ENCODE measurements at regions not wholly inside any gene's neighbourhood (a gene's known extent, or its start where the extent isn't known, plus 50 kb on each side); places are given as distances from the start of the nearest gene placed in this dataset.

DNA sequence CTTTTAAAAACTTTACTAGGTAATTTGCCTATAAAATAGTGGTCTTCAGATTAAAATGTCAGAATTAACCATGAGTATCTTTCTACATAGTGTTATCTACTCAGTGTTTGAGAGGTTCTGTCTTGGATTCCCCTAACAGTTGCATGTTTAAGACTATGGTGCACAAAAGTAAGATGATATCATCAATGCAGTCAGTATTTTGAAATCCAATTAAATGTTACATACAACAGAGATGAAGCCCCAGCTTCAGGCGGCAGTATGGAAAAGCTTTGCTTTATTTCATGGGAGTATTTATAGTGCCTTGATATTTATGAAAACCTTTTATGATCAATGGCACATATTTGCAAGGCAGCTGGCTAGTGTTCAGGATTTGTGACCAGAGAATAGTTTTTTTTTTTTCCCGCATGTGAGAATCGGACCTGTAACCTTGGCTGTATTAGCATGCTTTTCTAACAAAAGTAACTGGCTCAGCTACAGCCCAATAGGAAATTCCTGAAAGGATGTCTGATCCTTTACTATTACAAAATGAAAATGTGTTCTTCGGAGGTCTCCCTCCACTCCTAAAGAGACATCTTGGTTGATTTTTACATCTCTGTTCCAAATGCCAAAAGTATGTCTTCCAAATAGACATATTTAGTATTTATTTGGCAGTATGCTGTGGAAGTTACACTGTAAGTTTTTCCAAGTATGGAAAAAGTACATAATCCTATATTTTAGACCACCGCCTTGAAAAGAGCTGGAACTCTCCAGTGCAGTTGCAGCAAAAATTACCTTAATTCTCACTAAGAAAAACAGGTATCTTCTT lies 319.3 kb upstream of the UBE2E3 start:
- DNase-seq (ENCODE audit: low read depth in 2 of 2), result no peak

DNA sequence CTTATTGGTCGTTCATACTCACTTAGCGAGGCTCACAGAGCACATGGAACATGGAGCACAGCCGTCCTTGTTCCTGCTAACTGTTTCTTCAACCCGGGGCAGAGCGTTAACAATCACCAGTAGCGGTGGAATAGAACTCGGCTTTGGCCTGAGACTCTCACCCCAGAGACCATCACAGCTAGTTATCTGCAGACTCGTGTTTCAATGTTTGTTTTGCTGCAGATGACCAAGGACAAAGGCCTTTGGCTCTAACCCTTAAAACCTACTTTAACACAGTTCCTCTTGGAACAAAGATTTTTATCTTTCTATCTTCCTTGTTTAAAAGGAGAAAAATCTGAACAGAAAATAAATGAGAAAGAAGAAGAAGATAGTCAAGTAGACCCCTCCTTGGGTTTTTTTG lies 320.2 kb upstream of the UBE2E3 start:
- DNase-seq (ENCODE audit: low read depth in 2 of 2), result no peak

DNA sequence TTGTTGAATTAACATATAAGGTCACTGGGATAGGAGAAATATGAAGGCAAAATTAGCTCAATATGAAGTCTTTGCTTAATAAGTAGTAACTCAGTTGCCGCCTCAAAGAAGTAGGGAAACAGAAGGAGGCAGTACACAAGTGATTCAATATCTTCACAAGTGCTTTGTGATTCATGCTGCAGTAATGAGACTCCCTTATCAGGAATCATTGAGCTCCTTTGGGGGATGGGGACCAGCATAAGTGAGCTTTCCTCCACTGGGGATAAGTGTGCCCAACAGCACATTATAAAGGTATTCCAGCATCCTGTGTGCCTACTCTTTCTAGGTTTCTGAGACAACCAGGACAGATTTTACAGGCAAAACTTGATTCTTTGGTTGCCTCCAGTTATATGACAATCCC lies 323.4 kb upstream of the UBE2E3 start:
- DNase-seq (ENCODE audit: low read depth in 2 of 2), result no peak

DNA sequence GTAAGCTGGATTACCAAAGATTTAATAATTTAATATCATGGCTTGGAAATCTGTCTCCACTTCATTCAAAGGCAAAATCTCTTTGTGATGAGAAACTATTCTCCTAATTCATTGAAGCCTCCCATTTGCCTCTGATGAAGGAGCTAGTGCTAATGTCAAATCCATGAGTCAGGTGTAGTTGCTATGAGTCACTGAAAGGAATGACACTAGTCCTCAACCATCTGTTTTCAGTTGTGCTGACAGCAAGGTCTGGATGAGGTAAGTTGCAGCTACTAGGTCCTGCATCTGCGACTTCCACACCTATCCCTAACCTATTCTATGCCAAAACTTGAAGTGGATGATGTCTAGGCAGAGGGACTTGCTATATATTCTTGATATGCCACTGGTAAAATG lies 324.0 kb upstream of the UBE2E3 start:
- DNase-seq (ENCODE audit: low read depth in 2 of 2), result no peak

DNA sequence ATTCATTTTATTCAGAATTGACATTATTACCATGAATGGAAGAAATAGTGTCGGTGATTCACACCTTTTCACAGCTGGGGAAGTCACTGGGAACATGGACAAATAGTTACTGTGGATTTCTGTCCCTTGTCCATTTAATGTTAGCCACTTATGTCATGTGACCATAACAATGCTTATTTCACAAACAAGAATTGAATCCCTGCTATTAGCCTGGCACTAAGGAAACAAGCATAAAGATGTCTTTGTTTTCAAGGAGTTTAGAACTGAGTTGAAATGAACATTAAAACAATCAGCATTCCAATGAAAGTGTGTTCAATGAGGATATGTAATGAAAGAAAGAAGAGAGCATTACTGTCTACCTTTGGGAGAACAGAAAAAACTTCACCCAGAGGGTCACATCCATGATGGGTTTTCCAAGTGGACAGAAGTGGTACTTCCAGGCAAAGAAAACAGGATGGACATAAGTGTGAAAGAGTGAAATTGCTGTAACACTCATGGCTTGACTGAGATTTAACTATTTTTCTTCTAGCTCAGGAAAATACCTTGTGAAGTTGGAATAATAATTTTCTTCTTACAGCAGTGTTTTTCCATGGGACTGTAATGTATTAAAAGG lies 324.5 kb upstream of the UBE2E3 start:
- DNase-seq (ENCODE audit: low read depth in 2 of 2), result no peak

DNA sequence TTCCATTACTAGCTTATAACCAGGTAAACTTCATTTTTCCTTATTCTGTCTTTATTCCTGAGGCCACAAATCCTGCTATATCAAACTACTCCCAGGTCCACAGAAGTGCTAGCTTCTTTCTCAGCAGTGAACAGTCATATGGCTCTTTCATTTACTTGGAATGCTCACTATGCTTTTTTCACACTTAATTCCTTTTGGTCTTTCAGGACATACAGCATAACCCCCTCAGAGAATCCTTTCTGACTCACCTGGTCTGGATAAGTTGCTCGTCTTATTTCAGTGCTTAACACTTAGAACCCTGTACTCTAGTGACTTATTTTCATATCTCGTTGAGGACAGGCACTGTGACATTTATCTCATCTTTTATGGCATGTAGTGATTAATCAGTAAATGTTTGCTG lies 325.0 kb upstream of the UBE2E3 start:
- DNase-seq (ENCODE audit: low read depth in 2 of 2), result no peak

DNA sequence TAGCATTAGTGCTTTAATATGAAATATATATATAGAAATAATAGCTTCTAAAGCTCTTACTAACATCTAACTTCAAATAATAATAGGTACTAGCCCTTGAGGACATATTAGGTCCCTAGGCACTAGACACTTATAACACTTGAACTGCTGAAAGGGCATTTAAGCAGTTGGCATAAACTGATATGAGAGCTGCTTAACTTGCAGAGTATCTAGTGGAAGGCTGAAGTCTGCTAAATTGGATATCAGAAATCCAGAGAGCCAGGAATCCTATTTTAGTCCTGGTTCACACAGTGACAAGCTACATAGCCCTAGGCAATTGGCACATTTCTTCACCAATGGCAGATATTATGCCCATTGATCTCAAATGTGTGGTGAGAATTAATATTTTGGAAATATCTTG lies 326.9 kb upstream of the UBE2E3 start:
- DNase-seq (ENCODE audit: low read depth in 2 of 2), result no peak

DNA sequence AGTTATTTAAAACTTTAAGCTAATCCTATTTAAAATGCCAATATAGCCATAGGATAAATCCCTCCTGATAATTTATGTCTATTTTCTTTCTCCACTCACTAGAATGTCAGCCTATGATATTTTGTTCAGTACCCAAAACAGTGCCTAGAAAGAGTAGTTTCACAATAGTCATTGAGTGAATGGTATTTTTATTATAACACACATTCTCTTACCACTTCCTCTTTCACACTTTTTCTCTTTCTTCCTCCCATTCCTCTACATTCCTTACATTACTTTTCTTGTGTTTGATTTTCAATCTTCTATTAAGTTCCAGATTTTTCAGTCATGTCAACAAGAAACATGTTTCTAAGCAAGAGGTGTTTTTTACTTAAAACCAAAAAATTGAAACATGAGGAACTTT lies 327.6 kb upstream of the UBE2E3 start:
- no peak for DNase-seq (ENCODE audit: low read depth in 2 of 2)

DNA sequence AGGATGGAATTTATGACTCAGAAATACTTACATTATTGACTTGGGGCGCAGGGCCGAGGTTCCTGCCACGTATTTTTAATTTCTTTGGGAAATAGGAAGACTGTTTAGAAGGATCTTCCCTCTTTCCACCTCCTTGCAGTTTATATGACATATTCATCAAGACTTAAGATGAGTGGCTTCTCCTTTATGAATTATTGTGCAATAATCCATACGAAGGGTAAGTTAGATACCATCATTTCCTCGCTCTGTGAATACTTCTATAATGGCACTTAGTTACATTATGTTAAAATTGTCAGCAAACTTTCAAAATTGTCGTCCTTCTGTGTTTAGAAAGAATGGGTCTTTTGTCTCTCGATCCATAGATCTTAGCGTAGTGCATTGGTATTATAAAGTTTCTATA lies 328.8 kb upstream of the UBE2E3 start:
- DNase-seq (ENCODE audit: low read depth in 2 of 2), result no peak

DNA sequence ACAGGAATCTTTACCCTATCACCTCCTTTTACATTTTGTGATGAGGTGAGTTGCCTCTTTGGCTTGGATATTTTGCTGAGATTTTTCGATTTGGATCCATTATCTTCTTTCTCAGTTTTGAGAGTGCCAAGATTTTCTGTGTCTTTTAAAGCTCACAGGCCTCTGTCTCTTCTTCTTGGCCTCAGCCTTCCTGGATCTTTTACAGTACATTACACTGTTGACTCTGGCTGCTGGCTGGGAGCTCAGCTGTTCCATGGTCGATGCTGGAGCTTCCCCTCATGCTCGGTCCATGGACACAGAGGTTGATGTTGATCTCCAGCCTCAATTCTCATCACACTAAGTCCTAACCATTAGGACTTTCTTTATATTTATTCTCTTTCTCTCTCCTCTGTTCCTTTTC lies 332.8 kb upstream of the UBE2E3 start:
- no peak for DNase-seq (ENCODE audit: low read depth in 2 of 2)

DNA sequence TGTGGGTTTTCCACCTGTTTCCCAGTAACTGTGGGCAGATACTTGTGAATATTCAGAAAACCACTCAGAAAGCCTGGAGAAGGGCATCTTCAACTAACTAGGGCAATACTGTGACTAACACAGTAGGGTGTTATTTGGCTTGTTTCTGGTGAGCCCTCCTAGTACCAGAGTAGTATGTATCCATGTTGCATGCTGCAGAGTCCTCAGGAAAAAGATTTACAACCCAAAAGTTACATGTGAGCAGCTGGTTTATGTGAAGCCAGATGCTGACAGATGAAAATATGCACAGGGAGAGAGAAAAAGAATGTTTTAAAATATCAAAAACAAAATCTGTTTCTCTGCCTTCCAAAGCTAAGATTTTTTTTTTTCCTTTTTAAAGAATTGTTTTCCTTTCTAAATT lies 333.2 kb upstream of the UBE2E3 start:
- no peak for DNase-seq (ENCODE audit: low read depth in 2 of 2)

DNA sequence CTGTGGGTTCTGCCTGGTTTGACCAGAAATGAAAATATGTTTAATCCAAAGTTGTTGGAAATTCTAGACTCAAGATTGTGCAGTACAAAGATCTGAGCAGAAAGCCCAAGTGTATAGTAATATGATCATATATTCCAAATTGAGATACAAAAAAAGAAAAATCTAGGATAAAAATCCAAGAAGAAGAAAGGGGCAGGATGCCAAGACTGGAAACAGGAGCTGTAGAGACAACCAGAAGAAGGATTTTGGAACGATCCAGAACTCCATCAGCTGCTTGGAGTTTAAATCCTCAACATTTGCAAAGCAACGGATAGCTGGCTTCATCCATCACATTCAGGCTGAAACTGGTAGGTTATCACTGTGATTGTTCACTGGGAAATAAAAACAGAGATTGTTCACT lies 333.6 kb upstream of the UBE2E3 start:
- DNase-seq (ENCODE audit: low read depth in 2 of 2), result no peak

DNA sequence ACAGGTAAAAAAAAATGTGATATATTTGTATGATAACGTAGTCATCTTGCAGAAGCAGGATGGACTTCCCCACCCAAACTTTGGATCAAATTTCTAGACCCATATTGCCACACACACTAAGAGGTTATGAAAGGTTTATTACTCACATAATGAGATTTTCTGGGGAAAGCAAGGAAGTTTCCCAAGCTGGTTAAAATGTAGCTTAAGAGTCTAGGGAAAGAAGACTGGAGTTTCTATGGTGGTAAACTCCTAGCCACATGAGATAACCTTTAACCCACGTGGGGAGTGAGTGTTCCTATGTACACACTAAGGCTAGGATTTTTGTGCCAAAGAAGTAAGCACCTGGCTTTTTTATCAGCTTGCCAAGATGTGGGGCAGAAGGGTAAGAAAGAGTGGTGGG lies 335.7 kb upstream of the UBE2E3 start:
- no peak for DNase-seq (ENCODE audit: low read depth in 2 of 2)

DNA sequence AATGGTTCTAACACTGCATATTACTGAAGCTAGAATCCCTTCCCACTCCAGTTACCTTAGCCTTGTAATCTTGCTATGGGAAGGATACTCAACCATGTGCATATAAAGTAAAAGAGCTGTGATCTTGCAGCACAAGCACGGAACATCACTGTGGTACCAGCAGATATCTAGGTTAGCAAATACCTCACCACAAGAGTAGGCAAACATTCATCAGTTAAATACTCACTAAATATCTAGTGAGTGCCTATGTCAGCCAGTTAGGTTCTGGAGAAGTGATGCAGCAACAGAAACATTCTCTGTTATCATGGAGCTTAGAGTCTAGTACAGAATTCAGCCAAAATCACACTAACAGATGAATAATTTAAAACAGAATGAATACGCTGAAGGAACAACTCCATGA lies 349.6 kb upstream of the UBE2E3 start:
- no peak for DNase-seq (ENCODE audit: low read depth in 2 of 2)

DNA sequence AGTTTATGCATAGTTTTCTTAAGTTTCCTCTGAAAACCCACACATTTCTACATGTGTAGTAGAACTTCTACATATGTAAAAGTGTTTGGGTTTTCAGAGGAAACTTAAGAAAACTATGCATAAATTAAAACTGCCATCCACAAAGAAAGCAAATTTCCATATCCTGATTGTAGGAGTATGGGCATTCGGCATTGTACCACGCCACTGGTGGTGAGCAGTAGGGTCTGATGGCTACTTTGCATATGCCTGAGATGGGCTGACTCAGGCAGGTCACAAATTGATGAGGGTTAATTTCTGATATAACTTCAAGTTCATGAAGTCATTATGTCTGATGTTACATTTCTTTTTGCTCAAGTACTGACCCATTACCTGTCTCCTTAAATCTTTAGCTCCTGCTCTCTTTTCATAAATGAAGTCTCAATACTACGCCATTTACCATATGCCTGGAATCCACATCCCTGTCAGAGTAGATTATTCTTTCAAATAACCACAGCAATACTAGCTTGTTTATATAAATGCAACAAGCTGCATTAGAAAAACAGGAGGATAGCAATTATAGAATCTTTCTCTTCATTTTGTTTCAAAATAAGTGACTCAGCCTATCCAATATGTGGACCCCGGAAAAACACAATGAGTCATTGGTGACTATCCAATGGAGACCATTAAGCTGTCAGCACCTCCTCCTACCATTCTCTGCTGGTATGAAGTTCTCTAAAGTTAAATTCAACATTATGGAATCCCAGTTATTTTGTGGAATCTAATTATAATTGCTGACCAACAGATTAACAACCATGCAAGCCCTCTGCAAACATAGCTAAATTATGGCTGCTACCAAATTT lies 355.2 kb upstream of the UBE2E3 start:
- DNase-seq (ENCODE audit: low read depth in 2 of 2), result no peak

DNA sequence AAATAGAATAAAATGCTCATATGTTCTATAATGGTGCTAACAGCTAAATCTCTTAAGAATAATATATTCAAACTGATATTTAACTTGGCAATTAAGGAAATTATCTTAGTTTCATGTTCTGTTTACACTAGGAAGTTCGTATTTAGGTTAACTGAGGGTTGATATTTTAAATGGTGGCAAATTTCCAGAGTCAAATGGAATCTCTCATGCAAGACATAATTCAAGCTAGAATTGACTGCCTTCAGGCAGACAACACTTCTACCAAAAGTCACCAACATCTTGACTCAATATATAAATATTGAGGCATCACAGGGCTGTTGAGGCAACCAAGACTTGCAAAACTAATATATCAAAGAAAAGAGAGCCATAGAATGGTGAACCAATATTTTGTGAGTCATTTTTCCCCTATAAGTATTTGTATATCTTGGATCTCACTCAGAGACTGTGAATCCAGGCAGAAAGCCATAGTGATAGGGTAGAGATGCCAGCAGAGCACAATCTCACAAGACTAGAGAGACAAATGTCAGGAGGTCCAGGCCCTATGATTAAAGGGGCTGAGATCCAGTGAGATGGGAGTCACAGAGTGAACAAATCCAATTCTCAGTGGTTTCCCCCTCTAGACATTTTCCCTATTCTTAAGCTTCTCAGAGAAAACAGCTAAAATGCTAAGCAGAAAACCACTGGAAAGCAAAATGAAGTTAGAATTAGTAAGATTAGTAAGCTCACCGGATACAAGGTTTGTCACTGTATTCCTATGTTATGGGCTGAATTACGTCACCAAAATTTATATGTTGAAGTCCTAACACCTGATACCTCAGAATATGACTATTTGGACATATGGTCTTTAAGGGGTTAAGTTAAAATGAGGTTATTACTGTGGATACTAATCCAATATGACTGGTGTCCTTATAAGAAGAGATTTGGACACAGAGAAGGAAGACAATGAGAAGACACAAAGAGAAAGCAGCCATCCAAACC lies 358.2 kb upstream of the UBE2E3 start:
- DNase-seq (ENCODE audit: low read depth in 2 of 2), result no peak

DNA sequence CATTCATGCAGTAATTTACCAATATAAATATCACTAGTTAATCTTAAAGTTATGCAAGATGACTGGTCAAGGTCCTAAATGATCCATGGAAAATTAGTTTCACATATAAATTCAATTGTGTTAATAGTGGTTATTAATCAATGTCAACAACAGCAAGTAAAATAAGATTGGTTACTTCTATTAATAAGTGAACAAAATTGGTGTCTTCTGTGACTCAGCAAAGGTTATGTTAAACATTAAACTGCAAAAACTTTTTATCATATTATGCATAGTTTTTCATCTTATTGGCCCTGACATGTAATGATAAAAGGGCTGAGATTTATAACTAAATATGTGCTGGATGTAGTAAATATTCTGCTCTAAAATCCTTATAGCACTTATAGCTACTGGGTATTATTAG lies 359.0 kb upstream of the UBE2E3 start:
- no peak for DNase-seq (ENCODE audit: low read depth in 2 of 2)

DNA sequence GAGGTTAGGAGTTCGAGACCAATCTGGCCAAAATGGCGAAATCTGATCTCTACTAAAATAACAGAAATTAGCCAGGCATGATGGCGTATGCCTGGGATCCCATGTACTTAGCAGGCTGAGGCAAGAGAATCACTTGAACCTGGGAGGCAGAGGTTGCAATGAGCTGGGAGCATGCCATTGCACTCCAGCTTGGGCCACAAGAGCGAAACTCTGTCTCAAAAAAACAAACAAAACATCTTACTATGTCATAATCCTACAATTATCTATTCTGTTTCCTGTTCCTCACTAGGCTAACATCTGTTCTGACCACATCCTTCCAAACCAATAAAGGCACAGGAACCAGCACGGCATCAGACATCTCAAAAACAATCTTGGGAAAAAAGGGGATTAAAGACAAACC lies 361.8 kb upstream of the UBE2E3 start:
- DNase-seq (ENCODE audit: low read depth in 2 of 2), result no peak

DNA sequence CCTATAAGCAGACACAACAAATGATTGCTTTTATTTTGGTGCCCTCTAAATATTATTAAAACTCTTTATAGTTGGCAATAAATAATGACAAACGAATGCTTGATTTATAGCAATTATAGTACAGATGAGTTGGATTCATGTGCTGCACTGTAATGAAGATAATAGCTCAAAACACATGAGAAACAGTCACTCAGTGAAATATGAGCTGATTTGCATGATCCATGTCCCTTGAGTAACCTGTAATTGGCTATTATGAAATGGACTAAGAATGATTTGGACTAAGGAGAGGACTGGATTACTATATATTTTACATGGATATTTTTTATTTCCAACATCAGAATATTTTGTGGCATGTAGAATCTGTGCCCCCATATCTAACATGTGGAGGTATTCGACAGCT lies 365.6 kb upstream of the UBE2E3 start:
- DNase-seq (ENCODE audit: low read depth in 2 of 2), result no peak

DNA sequence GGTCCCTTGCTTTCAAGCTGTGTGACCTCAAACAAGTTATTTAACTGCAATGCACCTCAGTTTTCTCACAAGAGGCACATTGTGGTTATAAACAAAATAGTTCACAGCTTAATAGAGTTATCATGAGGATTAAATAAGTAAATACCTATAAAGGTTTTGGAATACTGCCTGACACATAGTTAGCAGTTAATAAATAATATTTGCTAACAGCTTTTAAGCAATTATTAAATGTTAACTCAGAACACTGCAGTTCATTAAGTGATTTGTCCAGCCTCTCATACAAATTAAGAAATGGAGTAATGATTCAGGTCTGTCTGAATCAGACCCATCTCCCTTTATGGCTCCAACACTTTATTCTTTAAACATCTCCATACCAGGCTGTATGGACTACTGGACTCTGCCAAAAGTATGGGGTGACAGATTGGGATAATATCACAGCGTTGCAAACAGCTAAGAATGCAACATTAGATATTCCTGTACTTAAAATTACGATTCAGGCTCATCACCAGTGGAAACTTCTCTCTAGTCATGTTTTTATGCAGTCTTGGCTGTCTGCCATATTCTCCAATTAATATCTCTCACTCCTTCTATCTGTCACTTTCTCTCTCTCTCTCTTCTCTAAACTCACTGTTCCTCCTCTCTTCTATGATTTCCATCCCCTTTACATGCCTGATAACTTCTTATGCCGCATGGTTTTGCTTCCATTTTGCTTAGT lies 370.6 kb upstream of the UBE2E3 start:
- no peak for DNase-seq (ENCODE audit: low read depth in 2 of 2)

DNA sequence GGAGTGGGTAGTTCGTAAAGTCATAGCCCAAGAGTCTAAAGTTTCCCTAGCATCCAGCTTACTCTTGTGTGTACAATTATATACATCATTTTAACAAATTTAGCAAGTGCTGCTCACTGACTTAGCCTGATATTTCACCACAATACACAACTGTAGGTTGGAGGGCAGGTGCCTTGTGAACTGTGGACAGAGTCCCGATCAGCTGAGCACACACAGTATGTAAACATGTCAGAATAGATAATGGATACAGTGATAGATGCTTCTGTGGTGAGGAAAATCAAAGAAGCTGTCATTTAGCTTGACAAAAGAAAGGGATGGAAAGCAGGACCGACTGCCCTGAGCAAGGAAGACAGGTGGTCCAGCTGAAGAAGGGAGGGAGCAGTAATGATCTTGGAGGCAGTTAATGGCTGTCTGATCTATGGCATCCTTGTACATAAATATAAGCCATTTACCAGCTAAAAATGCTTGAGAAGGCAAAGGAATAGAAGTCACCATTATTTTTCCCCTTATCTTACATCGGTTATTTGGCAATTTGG lies 372.8 kb upstream of the UBE2E3 start:
- no peak for DNase-seq (ENCODE audit: low read depth in 2 of 2)

All from stimulated activated CD4-positive, alpha-beta T cell treated with anti-CD3 and anti-CD28 coated beads, Interleukin-1b, Interleukin-23, amount 100 ng/mL, for 1 hour (primary cell).